T-helper 2 cell treated with Interferon-gamma antibody and Interleukin-4, amounts not matched to agents 5 μg/mL and 100 μg/mL, for 36 hours (primary cell): ENCODE measurements at regions not wholly inside any gene's neighbourhood (a gene's known extent, or its start where the extent isn't known, plus 50 kb on each side); places are given as distances from the start of the nearest gene placed in this dataset.

ENCODE experiments used
- DNase-seq: peaks from one replicate; pipeline ENCODE4 v3.0.0; 2021; ENCODE audit warnings: low spot score
- H3K27ac Mint-ChIP-seq: one replicate; pipeline ENCODE4 v1.8.0; 2021; ENCODE audit warnings: mild to moderate bottlenecking, mixed read lengths
- H3K27me3 Mint-ChIP-seq: one replicate; pipeline ENCODE4 v1.8.0; 2021; ENCODE audit warnings: low read depth, mixed read lengths
- H3K36me3 Mint-ChIP-seq: one replicate; pipeline ENCODE4 v1.8.0; 2021; ENCODE audit warnings: low read depth, mixed read lengths
- H3K4me1 Mint-ChIP-seq: one replicate; pipeline ENCODE4 v1.8.0; 2021; ENCODE audit warnings: low read depth, mixed read lengths
- H3K4me3 Mint-ChIP-seq: one replicate; pipeline ENCODE4 v1.8.0; 2022; ENCODE audit warnings: mild to moderate bottlenecking, moderate library complexity, mixed read lengths
- H3K9me3 Mint-ChIP-seq: one replicate; pipeline ENCODE4 v1.8.0; 2021; ENCODE audit warnings: mixed read lengths

GRCh38 chr16:55938126-55938525 lies 63.0 kb upstream of the CES5A start:
- Mint-ChIP-seq H3K36me3 (no peaks in the 10 kb centered on the region), H3K4me1 (no peaks in the 10 kb centered on the region), H3K27ac (no peak overlapping the region), H3K9me3 (no peaks in the 10 kb centered on the region), H3K27me3 (peaks cover 13% of the 10 kb centered on the region), H3K4me3 (no peak overlapping the region)
- no peak for DNase-seq

- H3K36me3 Mint-ChIP-seq: no peaks in the 10 kb centered on the region
- no peak overlapping the region for H3K4me3 Mint-ChIP-seq
- no peak overlapping the region for H3K27ac Mint-ChIP-seq
Observed at GRCh38 chr16:55933038-55933437, 57.9 kb upstream of the CES5A start.

GRCh38 chr16:55930036-55930435 lies 54.9 kb upstream of the CES5A start:
- H3K9me3 Mint-ChIP-seq: no peaks in the 10 kb centered on the region
- H3K4me1 Mint-ChIP-seq: no peaks in the 10 kb centered on the region
- H3K27me3 Mint-ChIP-seq: peaks cover 4% of the 10 kb centered on the region
- H3K27ac Mint-ChIP-seq: no peak overlapping the region
- H3K36me3 Mint-ChIP-seq: no peaks in the 10 kb centered on the region
- no peak for DNase-seq
- H3K4me3 Mint-ChIP-seq: no peak overlapping the region

More at GRCh38 chr16:55933038-55933437, 57.9 kb upstream of the CES5A start:
- H3K27me3 Mint-ChIP-seq: no peaks in the 10 kb centered on the region
- no peaks in the 10 kb centered on the region for H3K9me3 Mint-ChIP-seq
- no peak for DNase-seq
- H3K4me1 Mint-ChIP-seq: no peaks in the 10 kb centered on the region

GRCh38 chr16:55929181-55929580 lies 54.0 kb upstream of the CES5A start:
- peaks cover 4% of the 10 kb centered on the region for H3K27me3 Mint-ChIP-seq
- H3K36me3 Mint-ChIP-seq: no peaks in the 10 kb centered on the region
- no peaks in the 10 kb centered on the region for H3K4me1 Mint-ChIP-seq
- DNase-seq: no peak
- H3K27ac Mint-ChIP-seq: no peak overlapping the region
- H3K9me3 Mint-ChIP-seq: no peaks in the 10 kb centered on the region
- H3K4me3 Mint-ChIP-seq: no peak overlapping the region

GRCh38 chr16:55925242-55925641 lies 50.1 kb upstream of the CES5A start:
- Mint-ChIP-seq H3K27ac (no peak overlapping the region), H3K9me3 (no peaks in the 10 kb centered on the region), H3K27me3 (peaks cover 4% of the 10 kb centered on the region), H3K4me1 (no peaks in the 10 kb centered on the region), H3K4me3 (no peak overlapping the region), H3K36me3 (no peaks in the 10 kb centered on the region)
- DNase-seq: no peak
